ENCODE measurements at regions not wholly inside any gene's neighbourhood (a gene's known extent, or its start where the extent isn't known, plus 50 kb on each side); places are given as distances from the start of the nearest gene placed in this dataset.

- TF ChIP-seq CTCF (IDR thresholded peaks at IDR 0.05) (no peak), POLR2A (IDR thresholded peaks at IDR 0.05) (no peak)
Observed at GRCh38 chr14:82655770-82656169, 1122.1 kb upstream of the SEL1L start.
